Mononuclear cell (primary cell): ENCODE measurements at regions not wholly inside any gene's neighbourhood (a gene's known extent, or its start where the extent isn't known, plus 50 kb on each side); places are given as distances from the start of the nearest gene placed in this dataset.
"Not testable (repeated sequence)": the region's sequence is repeated elsewhere in the genome, so short reads cannot be mapped to it uniquely, and the experiment has no call there.

Experiments used
- H3K27me3 ChIP-seq: 2 replicates; pipeline ENCODE4 v1.6.0; 2011; ENCODE audit warnings: low read length, control low read depth; ENCODE audit not compliant: insufficient read depth
- H3K4me1 ChIP-seq: 2 replicates; pipeline ENCODE4 v1.5.1; 2011; ENCODE audit warnings: mild to moderate bottlenecking, low read length, control low read depth; ENCODE audit not compliant: insufficient read depth
- H3K4me3 ChIP-seq: 2 replicates; pipeline ENCODE4 v1.5.1; 2011; ENCODE audit warnings: mild to moderate bottlenecking, low read length, moderate library complexity
- H3K9me3 ChIP-seq: 2 replicates; pipeline ENCODE4 v1.5.1; 2011; ENCODE audit warnings: low read depth, mild to moderate bottlenecking, control low read depth, low read length

GRCh38 chr2:192467953-192468660, 273.4 kb upstream of the TMEFF2 start:
- Histone ChIP-seq H3K4me1 (no peaks in the 10 kb centered on the region), H3K27me3 (no peaks in the 10 kb centered on the region), H3K4me3 (no peak overlapping the region), H3K9me3 (no peaks in the 10 kb centered on the region)

- Histone ChIP-seq H3K4me3 (no peak overlapping the region), H3K27me3 (no peaks in the 10 kb centered on the region), H3K4me1 (no peaks in the 10 kb centered on the region), H3K9me3 (no peaks in the 10 kb centered on the region)
These were observed 270.4 kb upstream of the TMEFF2 start for GRCh38 chr2:192465141-192465540.

GRCh38 chr2:192459422-192459821, 264.7 kb upstream of the TMEFF2 start:
- H3K9me3 ChIP-seq = no peaks in the 10 kb centered on the region
- H3K4me1 ChIP-seq = no peaks in the 10 kb centered on the region

GRCh38 chr2:192448881-192449280, 254.1 kb upstream of the TMEFF2 start:
- Histone ChIP-seq H3K4me3 (no peak overlapping the region), H3K9me3 (no peaks in the 10 kb centered on the region), H3K27me3 (no peaks in the 10 kb centered on the region), H3K4me1 (no peaks in the 10 kb centered on the region)

More at GRCh38 chr2:192459422-192459821, 264.7 kb upstream of the TMEFF2 start:
- no peaks in the 10 kb centered on the region for H3K27me3 ChIP-seq
- no peak overlapping the region for H3K4me3 ChIP-seq

GRCh38 chr2:192444286-192444838, 249.6 kb upstream of the TMEFF2 start:
- H3K27me3 ChIP-seq = no peaks in the 10 kb centered on the region
- no peak overlapping the region for H3K4me3 ChIP-seq
- no peaks in the 10 kb centered on the region for H3K4me1 ChIP-seq
- H3K9me3 ChIP-seq = no peaks in the 10 kb centered on the region

GRCh38 chr2:192443831-192444230, 249.1 kb upstream of the TMEFF2 start:
- Histone ChIP-seq H3K4me1 (no peaks in the 10 kb centered on the region), H3K9me3 (no peaks in the 10 kb centered on the region), H3K27me3 (no peaks in the 10 kb centered on the region), H3K4me3 (no peak overlapping the region)

- Histone ChIP-seq H3K4me1 (no peaks in the 10 kb centered on the region), H3K4me3 (no peak overlapping the region), H3K9me3 (no peaks in the 10 kb centered on the region), H3K27me3 (no peaks in the 10 kb centered on the region)
These were observed 243.5 kb upstream of the TMEFF2 start for GRCh38 chr2:192438239-192438638.

- Histone ChIP-seq H3K4me1 (no peaks in the 10 kb centered on the region), H3K27me3 (no peaks in the 10 kb centered on the region), H3K9me3 (no peaks in the 10 kb centered on the region), H3K4me3 (no peak overlapping the region)
These were observed 242.9 kb upstream of the TMEFF2 start for GRCh38 chr2:192437653-192438052.

GRCh38 chr2:192424243-192424642, 229.5 kb upstream of the TMEFF2 start:
- Histone ChIP-seq H3K27me3 (no peaks in the 10 kb centered on the region), H3K4me3 (no peak overlapping the region), H3K9me3 (no peaks in the 10 kb centered on the region), H3K4me1 (no peaks in the 10 kb centered on the region)

- Histone ChIP-seq H3K4me1 (no peaks in the 10 kb centered on the region), H3K27me3 (no peaks in the 10 kb centered on the region), H3K4me3 (no peak overlapping the region), H3K9me3 (no peaks in the 10 kb centered on the region)
These were observed 225.1 kb upstream of the TMEFF2 start for GRCh38 chr2:192419786-192420185.

GRCh38 chr2:192416060-192416459, 221.3 kb upstream of the TMEFF2 start:
- no peak overlapping the region for H3K4me3 ChIP-seq
- H3K9me3 ChIP-seq = no peaks in the 10 kb centered on the region
- no peaks in the 10 kb centered on the region for H3K27me3 ChIP-seq
- no peaks in the 10 kb centered on the region for H3K4me1 ChIP-seq

- Histone ChIP-seq H3K9me3 (no peaks in the 10 kb centered on the region), H3K27me3 (no peaks in the 10 kb centered on the region), H3K4me3 (no peak overlapping the region), H3K4me1 (no peaks in the 10 kb centered on the region)
These were observed 220.1 kb upstream of the TMEFF2 start for GRCh38 chr2:192414794-192415193.

- Histone ChIP-seq H3K27me3 (no peaks in the 10 kb centered on the region), H3K4me3 (no peak overlapping the region), H3K4me1 (no peaks in the 10 kb centered on the region), H3K9me3 (no peaks in the 10 kb centered on the region)
These were observed 219.3 kb upstream of the TMEFF2 start for GRCh38 chr2:192413812-192414681.

- H3K9me3 ChIP-seq, H3K27me3 ChIP-seq, H3K4me1 ChIP-seq, H3K4me3 ChIP-seq: not testable (repeated sequence)
These were observed 218.1 kb upstream of the TMEFF2 start for GRCh38 chr2:192412866-192413265.

GRCh38 chr2:192412394-192412793, 217.7 kb upstream of the TMEFF2 start:
- no peaks in the 10 kb centered on the region for H3K27me3 ChIP-seq
- H3K4me1 ChIP-seq = no peaks in the 10 kb centered on the region
- no peak overlapping the region for H3K4me3 ChIP-seq
- H3K9me3 ChIP-seq = no peaks in the 10 kb centered on the region
